T-helper 17 cell (primary cell): ENCODE measurements at regions not wholly inside any gene's neighbourhood (a gene's known extent, or its start where the extent isn't known, plus 50 kb on each side); places are given as distances from the start of the nearest gene placed in this dataset.

ENCODE experiments used
- ATAC-seq: fragments of 150-1000 bp; cut with Tn5 transposase; 2 replicates; pipeline ENCODE4 v1.10.0; 2021; ENCODE audit warnings: mild to moderate bottlenecking, moderate library complexity
- DNase-seq, 3 donors: peaks; one replicate each; pipeline versions ENCODE4 v3.0.0 to v3.0.0-alpha.2; 2020 to 2021
- H3K9me3 ChIP-seq: one replicate; pipeline ENCODE4 v1.7.0; 2013; ENCODE audit warnings: low read length, mild to moderate bottlenecking; ENCODE audit not compliant: control insufficient read depth, poor library complexity, severe bottlenecking
- H3K27ac Mint-ChIP-seq: one replicate; pipeline ENCODE4 v1.8.0; 2022; ENCODE audit warnings: mild to moderate bottlenecking, moderate library complexity, mixed read lengths
- H3K27me3 Mint-ChIP-seq: one replicate; pipeline ENCODE4 v1.8.0; 2022; ENCODE audit warnings: mixed read lengths
- H3K36me3 Mint-ChIP-seq: one replicate; pipeline ENCODE4 v1.8.0; 2022; ENCODE audit warnings: low read depth, mixed read lengths
- H3K4me1 Mint-ChIP-seq: one replicate; pipeline ENCODE4 v1.8.0; 2022; ENCODE audit warnings: mild to moderate bottlenecking, mixed read lengths
- H3K4me3 Mint-ChIP-seq: one replicate; pipeline ENCODE4 v1.8.0; 2022; ENCODE audit warnings: mild to moderate bottlenecking, moderate library complexity, mixed read lengths

DNA sequence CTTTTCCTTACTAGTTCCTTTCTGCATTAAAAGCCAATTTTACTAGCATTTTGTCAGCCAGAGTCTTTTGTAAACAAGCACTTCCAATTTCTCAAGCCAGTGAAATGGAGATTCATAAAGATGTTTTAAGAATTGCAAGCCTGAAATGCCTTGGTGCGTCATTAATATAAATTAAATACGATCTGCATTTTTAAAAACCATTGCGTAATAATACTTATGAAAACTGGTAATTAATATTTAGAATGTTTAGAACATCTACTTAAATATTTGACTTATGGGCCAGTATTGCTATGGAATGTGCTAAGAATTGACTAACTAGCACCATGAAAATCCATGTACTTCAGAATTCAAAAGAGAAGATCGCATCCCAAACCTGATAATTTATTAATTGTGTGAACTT lies 89.1 kb upstream of the PROX1 start:
- DNase-seq (no peak), ATAC-seq (no peak)
- H3K9me3 ChIP-seq: no peaks in the 10 kb centered on the region
- Mint-ChIP-seq H3K4me3 (no peak overlapping the region), H3K27me3 (peaks cover 5% of the 10 kb centered on the region), H3K27ac (no peak overlapping the region), H3K36me3 (peaks cover 2% of the 10 kb centered on the region), H3K4me1 (no peaks in the 10 kb centered on the region)

GRCh38 chr1:213899413-213899812 lies 88.4 kb upstream of the PROX1 start:
- no peak for ATAC-seq
- Mint-ChIP-seq H3K27me3 (no peaks in the 10 kb centered on the region), H3K4me3 (no peak overlapping the region), H3K36me3 (peaks cover 2% of the 10 kb centered on the region), H3K27ac (no peak overlapping the region), H3K4me1 (no peaks in the 10 kb centered on the region)
- no peaks in the 10 kb centered on the region for H3K9me3 ChIP-seq
- no peak for DNase-seq

GRCh38 chr1:213905344-213905743 lies 82.4 kb upstream of the PROX1 start:
- H3K36me3 Mint-ChIP-seq: no peaks in the 10 kb centered on the region
- H3K9me3 ChIP-seq: no peaks in the 10 kb centered on the region
- ATAC-seq: no peak
- no peak overlapping the region for H3K4me3 Mint-ChIP-seq
- no peak overlapping the region for H3K27ac Mint-ChIP-seq
- H3K27me3 Mint-ChIP-seq: no peaks in the 10 kb centered on the region
- DNase-seq: no peak
- no peaks in the 10 kb centered on the region for H3K4me1 Mint-ChIP-seq

DNA sequence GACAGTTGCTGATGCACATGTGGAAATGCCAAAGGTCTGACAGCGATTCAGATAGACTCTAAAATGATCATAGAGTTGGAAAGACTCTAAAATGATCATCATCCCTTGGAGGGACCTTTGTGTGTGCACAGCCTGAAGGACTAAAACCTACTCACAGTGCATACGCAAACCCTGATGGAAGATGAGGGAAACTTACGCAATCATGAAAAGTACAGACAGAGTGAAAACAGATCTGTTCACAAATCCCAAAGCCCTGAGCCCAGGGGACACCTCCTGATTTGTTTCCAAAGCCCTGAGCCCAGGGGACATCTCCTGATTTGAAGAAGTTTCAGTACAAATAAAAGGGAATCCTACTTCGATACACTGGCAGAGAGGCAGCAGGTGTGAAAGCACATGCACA lies 79.3 kb upstream of the PROX1 start:
- no peaks in the 10 kb centered on the region for H3K9me3 ChIP-seq
- DNase-seq (no peak), ATAC-seq (no peak)
- no peak overlapping the region for H3K27ac Mint-ChIP-seq
- H3K36me3 Mint-ChIP-seq: no peaks in the 10 kb centered on the region
- H3K4me1 Mint-ChIP-seq: no peaks in the 10 kb centered on the region
- H3K4me3 Mint-ChIP-seq: no peak overlapping the region
- H3K27me3 Mint-ChIP-seq: no peaks in the 10 kb centered on the region

GRCh38 chr1:213914392-213914791 lies 73.4 kb upstream of the PROX1 start:
- no peak for DNase-seq
- Mint-ChIP-seq H3K27me3 (no peaks in the 10 kb centered on the region), H3K27ac (no peak overlapping the region), H3K4me3 (no peak overlapping the region), H3K36me3 (no peaks in the 10 kb centered on the region), H3K4me1 (no peaks in the 10 kb centered on the region)
- no peaks in the 10 kb centered on the region for H3K9me3 ChIP-seq
- no peak for ATAC-seq

GRCh38 chr1:213921311-213921710 lies 66.5 kb upstream of the PROX1 start:
- Mint-ChIP-seq H3K27me3 (no peaks in the 10 kb centered on the region), H3K36me3 (no peaks in the 10 kb centered on the region), H3K4me1 (no peaks in the 10 kb centered on the region), H3K27ac (no peak overlapping the region), H3K4me3 (no peak overlapping the region)
- H3K9me3 ChIP-seq: no peaks in the 10 kb centered on the region
- ATAC-seq (no peak), DNase-seq (no peak)

GRCh38 chr1:213921712-213922111 lies 66.1 kb upstream of the PROX1 start:
- ATAC-seq (no peak), DNase-seq (no peak)
- no peaks in the 10 kb centered on the region for H3K9me3 ChIP-seq
- Mint-ChIP-seq H3K27ac (no peak overlapping the region), H3K4me1 (no peaks in the 10 kb centered on the region), H3K4me3 (no peak overlapping the region), H3K27me3 (no peaks in the 10 kb centered on the region), H3K36me3 (no peaks in the 10 kb centered on the region)

DNA sequence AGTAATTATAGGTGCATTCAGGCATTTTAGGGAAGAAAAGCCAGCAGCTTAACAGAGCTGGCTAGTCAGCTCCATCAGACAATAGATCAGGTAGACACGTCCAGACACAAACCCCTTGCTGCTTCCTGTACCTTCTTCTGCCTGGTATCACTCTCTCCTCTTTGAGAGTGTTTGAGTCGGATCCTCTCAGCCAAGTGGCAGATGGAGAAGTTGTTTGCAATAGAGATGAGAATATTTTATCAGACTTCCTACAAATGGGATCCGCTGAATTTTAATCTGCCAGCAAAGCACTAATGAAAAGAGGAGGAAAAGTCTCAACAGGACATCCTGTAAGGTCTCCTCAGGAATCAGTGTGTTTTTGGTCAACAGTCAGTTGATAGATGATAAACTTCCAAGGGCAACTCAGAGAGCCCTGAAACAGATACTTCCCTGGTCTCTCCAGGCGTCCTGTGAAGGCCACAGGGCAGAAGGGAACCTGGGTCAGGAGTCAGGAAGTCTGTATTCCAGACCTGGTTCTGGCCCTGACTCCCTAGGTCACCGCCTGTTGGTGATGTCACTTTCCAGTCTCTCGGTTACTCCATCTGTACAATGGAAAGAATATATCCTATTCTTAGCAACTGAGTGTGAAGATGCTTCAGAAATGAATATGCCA lies 62.1 kb upstream of the PROX1 start:
- H3K4me1 Mint-ChIP-seq: no peaks in the 10 kb centered on the region
- H3K27me3 Mint-ChIP-seq: no peaks in the 10 kb centered on the region

GRCh38 chr1:213927846-213928245 lies 59.9 kb upstream of the PROX1 start:
- no peaks in the 10 kb centered on the region for H3K27me3 Mint-ChIP-seq

More for the DNA sequence above, 62.1 kb upstream of the PROX1 start:
- DNase-seq: no peak
- no peak overlapping the region for H3K27ac Mint-ChIP-seq
- ATAC-seq: no peak
- H3K9me3 ChIP-seq: no peaks in the 10 kb centered on the region
- H3K4me3 Mint-ChIP-seq: no peak overlapping the region
- no peaks in the 10 kb centered on the region for H3K36me3 Mint-ChIP-seq

DNA sequence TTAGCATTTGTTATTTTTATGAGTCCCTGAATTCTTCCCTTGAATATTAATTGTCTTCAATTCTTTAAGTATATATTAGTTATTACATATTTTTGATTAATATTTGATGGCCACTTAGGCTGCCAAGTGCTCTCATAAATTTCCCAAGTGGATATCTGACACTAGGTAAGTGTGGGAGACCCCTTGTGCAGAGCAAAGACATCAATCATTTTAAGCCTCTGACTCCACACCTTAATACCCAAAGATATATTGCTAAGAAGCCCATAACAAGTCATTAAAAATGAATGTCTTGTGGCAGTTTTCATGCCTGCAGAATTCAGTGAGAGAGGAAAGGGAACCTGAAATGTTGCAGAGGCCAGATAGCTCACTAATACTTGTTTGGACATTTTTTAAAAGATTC lies 58.4 kb upstream of the PROX1 start:
- no peak for ATAC-seq

More at GRCh38 chr1:213927846-213928245, 59.9 kb upstream of the PROX1 start:
- no peak overlapping the region for H3K27ac Mint-ChIP-seq
- no peaks in the 10 kb centered on the region for H3K36me3 Mint-ChIP-seq
- no peak overlapping the region for H3K4me3 Mint-ChIP-seq
- no peaks in the 10 kb centered on the region for H3K9me3 ChIP-seq
- ATAC-seq (no peak), DNase-seq (no peak)
- no peaks in the 10 kb centered on the region for H3K4me1 Mint-ChIP-seq

DNA sequence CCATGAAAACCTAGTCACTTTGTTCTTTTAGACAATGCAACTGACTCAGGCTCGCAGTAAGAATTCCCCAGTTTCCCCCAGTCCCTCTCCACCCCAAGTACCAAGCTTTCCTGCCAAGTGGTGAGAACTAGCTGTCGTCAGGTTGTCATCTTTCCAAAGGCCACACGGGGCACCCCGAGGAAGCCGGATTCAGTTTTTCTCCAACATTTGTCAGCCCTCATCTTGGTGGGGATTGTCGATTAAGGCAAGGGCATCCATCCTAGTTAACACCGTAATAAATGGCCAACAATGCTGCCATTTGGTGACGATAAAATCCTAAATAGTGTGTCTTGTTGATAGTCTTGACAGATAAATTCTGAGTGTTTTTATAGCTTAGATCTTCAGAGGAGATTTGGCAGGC lies 55.9 kb upstream of the PROX1 start:
- ATAC-seq (no peak), DNase-seq (no peak)
- no peak overlapping the region for H3K4me3 Mint-ChIP-seq
- no peak overlapping the region for H3K27ac Mint-ChIP-seq
- no peaks in the 10 kb centered on the region for H3K36me3 Mint-ChIP-seq
- H3K4me1 Mint-ChIP-seq: no peaks in the 10 kb centered on the region
- no peaks in the 10 kb centered on the region for H3K27me3 Mint-ChIP-seq
- H3K9me3 ChIP-seq: no peaks in the 10 kb centered on the region

More for the DNA sequence above, 58.4 kb upstream of the PROX1 start:
- no peak for DNase-seq
- H3K4me1 Mint-ChIP-seq: no peaks in the 10 kb centered on the region
- H3K4me3 Mint-ChIP-seq: no peak overlapping the region
- no peaks in the 10 kb centered on the region for H3K27me3 Mint-ChIP-seq
- H3K27ac Mint-ChIP-seq: no peak overlapping the region
- H3K36me3 Mint-ChIP-seq: no peaks in the 10 kb centered on the region
- H3K9me3 ChIP-seq: no peaks in the 10 kb centered on the region

DNA sequence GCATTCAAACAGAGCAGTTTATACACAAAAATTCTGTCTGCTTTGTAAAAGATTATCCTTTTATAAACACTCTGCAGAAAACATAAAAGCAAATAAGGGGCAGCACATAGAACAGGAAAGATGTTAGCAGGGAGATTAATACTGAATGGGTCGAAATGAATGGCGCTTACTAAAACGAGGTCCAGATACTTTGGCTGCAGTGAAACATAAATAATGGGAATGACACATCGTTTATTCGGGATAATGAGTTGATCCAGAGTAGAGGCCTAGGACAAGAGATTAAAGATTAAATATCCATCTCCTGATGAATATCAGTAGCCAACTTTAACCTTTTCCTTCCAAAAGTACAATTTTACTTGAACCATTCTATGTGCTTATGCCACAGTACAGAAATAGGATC lies 54.4 kb upstream of the PROX1 start:
- Mint-ChIP-seq H3K4me1 (no peaks in the 10 kb centered on the region), H3K4me3 (no peak overlapping the region), H3K27ac (no peak overlapping the region), H3K27me3 (no peaks in the 10 kb centered on the region), H3K36me3 (no peaks in the 10 kb centered on the region)
- H3K9me3 ChIP-seq: no peaks in the 10 kb centered on the region
- ATAC-seq (no peak), DNase-seq (no peak)

DNA sequence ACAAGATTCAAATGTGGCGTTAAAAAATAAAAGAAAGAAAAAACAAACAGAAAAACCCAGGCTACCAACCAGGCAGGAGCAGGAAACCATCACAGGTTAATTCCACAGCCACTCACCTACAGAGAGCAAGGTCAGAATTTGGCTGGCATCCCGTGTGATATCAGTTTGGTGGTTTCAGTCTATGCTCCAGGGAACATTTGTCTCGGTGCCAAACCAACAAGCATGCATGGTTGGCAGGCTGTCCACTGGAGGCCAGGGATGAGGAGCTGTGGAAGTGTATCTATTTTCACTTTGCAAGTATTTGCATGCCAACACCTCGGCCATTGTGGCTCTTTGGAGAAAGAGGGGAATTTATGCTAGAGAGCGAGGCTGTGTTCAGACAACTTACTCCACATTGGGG lies 53.1 kb upstream of the PROX1 start:
- Mint-ChIP-seq H3K27me3 (no peaks in the 10 kb centered on the region), H3K36me3 (no peaks in the 10 kb centered on the region), H3K27ac (no peak overlapping the region), H3K4me3 (no peak overlapping the region), H3K4me1 (no peaks in the 10 kb centered on the region)
- DNase-seq (no peak), ATAC-seq (no peak)
- H3K9me3 ChIP-seq: no peaks in the 10 kb centered on the region

DNA sequence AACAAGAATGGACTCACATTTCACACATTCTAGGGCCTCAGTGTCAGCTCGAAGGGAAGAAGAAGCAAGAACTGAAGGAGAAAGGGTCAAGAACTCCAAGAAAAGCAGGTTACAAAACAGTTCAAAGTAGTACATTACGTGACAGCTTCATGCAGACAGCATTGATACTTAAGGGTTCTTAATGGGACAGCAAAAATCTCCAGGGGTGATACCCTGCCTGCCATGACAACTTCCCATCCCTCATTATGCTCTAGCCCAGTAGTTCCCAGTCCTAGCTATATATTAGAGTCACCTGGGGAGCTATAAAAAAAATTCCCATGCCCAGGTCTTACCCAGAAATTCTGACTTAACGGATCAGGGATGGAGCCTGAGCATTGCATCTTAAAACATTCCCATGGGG lies 51.2 kb upstream of the PROX1 start:
- DNase-seq: no peak
- Mint-ChIP-seq H3K27ac (no peak overlapping the region), H3K27me3 (no peaks in the 10 kb centered on the region), H3K4me1 (no peaks in the 10 kb centered on the region), H3K4me3 (no peak overlapping the region), H3K36me3 (no peaks in the 10 kb centered on the region)
- no peaks in the 10 kb centered on the region for H3K9me3 ChIP-seq
- no peak for ATAC-seq
